ENCODE measurements at regions not wholly inside any gene's neighbourhood (a gene's known extent, or its start where the extent isn't known, plus 50 kb on each side); places are given as distances from the start of the nearest gene placed in this dataset.

DNA sequence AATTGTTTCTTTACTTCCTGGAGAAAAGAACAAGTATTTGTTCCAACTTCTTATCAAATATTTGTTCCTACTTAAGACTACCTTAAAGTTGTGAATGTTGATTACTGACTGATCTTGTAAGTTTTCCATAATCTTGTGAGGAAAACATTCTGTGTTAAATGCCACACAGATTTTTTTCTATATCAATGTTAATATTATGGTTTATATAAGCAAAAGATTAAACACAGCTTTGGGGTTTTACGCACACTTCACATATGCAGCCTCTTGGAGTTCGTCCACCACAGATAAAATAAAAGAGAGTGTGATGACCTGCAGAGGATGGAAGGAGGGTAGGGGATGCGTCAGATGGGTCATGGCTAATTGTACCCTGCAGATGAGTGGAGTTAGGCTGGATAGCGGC lies 780.0 kb upstream of the SALL3 start:
- TF ChIP-seq ZFP30 (CRISPR knock-in tag; IDR thresholded peaks at IDR 0.05), result no peak
- no peak for TF ChIP-seq CREB5 (CRISPR knock-in tag; IDR thresholded peaks at IDR 0.05; ENCODE audit: low read depth)
- TF ChIP-seq, protein P1, sequence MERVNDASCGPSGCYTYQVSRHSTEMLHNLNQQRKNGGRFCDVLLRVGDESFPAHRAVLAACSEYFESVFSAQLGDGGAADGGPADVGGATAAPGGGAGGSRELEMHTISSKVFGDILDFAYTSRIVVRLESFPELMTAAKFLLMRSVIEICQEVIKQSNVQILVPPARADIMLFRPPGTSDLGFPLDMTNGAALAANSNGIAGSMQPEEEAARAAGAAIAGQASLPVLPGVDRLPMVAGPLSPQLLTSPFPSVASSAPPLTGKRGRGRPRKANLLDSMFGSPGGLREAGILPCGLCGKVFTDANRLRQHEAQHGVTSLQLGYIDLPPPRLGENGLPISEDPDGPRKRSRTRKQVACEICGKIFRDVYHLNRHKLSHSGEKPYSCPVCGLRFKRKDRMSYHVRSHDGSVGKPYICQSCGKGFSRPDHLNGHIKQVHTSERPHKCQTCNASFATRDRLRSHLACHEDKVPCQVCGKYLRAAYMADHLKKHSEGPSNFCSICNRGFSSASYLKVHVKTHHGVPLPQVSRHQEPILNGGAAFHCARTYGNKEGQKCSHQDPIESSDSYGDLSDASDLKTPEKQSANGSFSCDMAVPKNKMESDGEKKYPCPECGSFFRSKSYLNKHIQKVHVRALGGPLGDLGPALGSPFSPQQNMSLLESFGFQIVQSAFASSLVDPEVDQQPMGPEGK (CRISPR knock-in tag; IDR thresholded peaks at IDR 0.05; ENCODE audit: borderline replicate concordance), result no peak
- TF ChIP-seq ZFP3 (CRISPR knock-in tag; IDR thresholded peaks at IDR 0.05), result no peak
